ENCODE measurements at regions not wholly inside any gene's neighbourhood (a gene's known extent, or its start where the extent isn't known, plus 50 kb on each side); places are given as distances from the start of the nearest gene placed in this dataset.
"Not testable (repeated sequence)": the region's sequence is repeated elsewhere in the genome, so short reads cannot be mapped to it uniquely, and the experiment has no call there.

GRCh38 chr18:32868406-32868805 lies 95.6 kb upstream of the KLHL14 start:
- CTCF ChIA-PET (ENCODE audit: partially characterized antibody) = no interaction called here
- Mint-ChIP-seq H3K9me3 (peaks cover 0 to 8% (median 4%) of the 10 kb centered on the region in 8 donors), H3K4me1 (no peaks in the 10 kb centered on the region), H3K4me3 (no peak overlapping the region), H3K27me3 (no peaks in the 10 kb centered on the region), H3K36me3 (no peaks in the 10 kb centered on the region), H3K27ac (no peak overlapping the region)
- intact Hi-C loops (cut with micrococcal nuclease) = no loop called here
- Histone ChIP-seq H3K36me3 (ENCODE audit: insufficient read depth, low read length) (no peaks in the 10 kb centered on the region), H3K4me3 (ENCODE audit: low read length in 2 of 2) (no peak overlapping the region), H3K9me3 (ENCODE audit: control insufficient read depth in 1 of 2, low read length in 2 of 2) (no peaks in the 10 kb centered on the region), H3K4me1 (ENCODE audit: insufficient read depth, low read length) (no peaks in the 10 kb centered on the region), H3K27ac (ENCODE audit: low read depth, low read length) (no peak overlapping the region), H3K27me3 (ENCODE audit: insufficient read depth, low read length) (no peaks in the 10 kb centered on the region)
- DNase-seq = no peak
- POLR2A ChIA-PET (ENCODE audit: partially characterized antibody) = no interaction called here

- Histone ChIP-seq H3K4me3 (ENCODE audit: low read length in 2 of 2) (no peak overlapping the region), H3K9me3 (ENCODE audit: control insufficient read depth in 1 of 2, low read length in 2 of 2) (no peaks in the 10 kb centered on the region), H3K27me3 (ENCODE audit: insufficient read depth, low read length) (no peaks in the 10 kb centered on the region), H3K4me1 (ENCODE audit: insufficient read depth, low read length) (no peaks in the 10 kb centered on the region), H3K36me3 (ENCODE audit: insufficient read depth, low read length) (no peaks in the 10 kb centered on the region), H3K27ac (ENCODE audit: low read depth, low read length) (no peak overlapping the region)
- Mint-ChIP-seq H3K36me3 (no peaks in the 10 kb centered on the region), H3K9me3 (peaks cover 0 to 8% (median 5%) of the 10 kb centered on the region in 8 donors), H3K27ac (no peak overlapping the region), H3K27me3 (no peaks in the 10 kb centered on the region), H3K4me1 (no peaks in the 10 kb centered on the region), H3K4me3 (no peak overlapping the region)
- intact Hi-C loops (cut with micrococcal nuclease) = no loop called here
- POLR2A ChIA-PET (ENCODE audit: partially characterized antibody) = no interaction called here
- DNase-seq = no peak
- CTCF ChIA-PET (ENCODE audit: partially characterized antibody) = no interaction called here
Measured at GRCh38 chr18:32867936-32868335, 95.1 kb upstream of the KLHL14 start.

- Histone ChIP-seq H3K4me3 (ENCODE audit: low read length in 2 of 2) (no peak overlapping the region), H3K27ac (ENCODE audit: low read depth, low read length) (no peak overlapping the region), H3K9me3 (ENCODE audit: control insufficient read depth in 1 of 2, low read length in 2 of 2) (no peaks in the 10 kb centered on the region), H3K4me1 (ENCODE audit: insufficient read depth, low read length) (no peaks in the 10 kb centered on the region), H3K36me3 (ENCODE audit: insufficient read depth, low read length) (no peaks in the 10 kb centered on the region), H3K27me3 (ENCODE audit: insufficient read depth, low read length) (no peaks in the 10 kb centered on the region)
- H3K4me3 Mint-ChIP-seq = no peak overlapping the region
- intact Hi-C loops (cut with micrococcal nuclease) = no loop called here
- H3K36me3 Mint-ChIP-seq = no peaks in the 10 kb centered on the region
- DNase-seq = no peak
- no peaks in the 10 kb centered on the region for H3K4me1 Mint-ChIP-seq
- ChIA-PET CTCF (ENCODE audit: partially characterized antibody) (no interaction called here), POLR2A (ENCODE audit: partially characterized antibody) (no interaction called here)
- H3K27me3 Mint-ChIP-seq = no peaks in the 10 kb centered on the region
- H3K27ac Mint-ChIP-seq = no peak overlapping the region
- peaks cover 0 to 14% (median 6%) of the 10 kb centered on the region in 8 donors for H3K9me3 Mint-ChIP-seq
Measured at GRCh38 chr18:32867330-32867729, 94.5 kb upstream of the KLHL14 start.

- CTCF ChIA-PET (ENCODE audit: partially characterized antibody); H3K27me3 ChIP-seq (ENCODE audit: insufficient read depth, low read length); H3K9me3 ChIP-seq (ENCODE audit: control insufficient read depth in 1 of 2, low read length in 2 of 2); H3K4me3 ChIP-seq (ENCODE audit: low read length in 2 of 2); H3K27ac ChIP-seq (ENCODE audit: low read depth, low read length); intact Hi-C loops (cut with micrococcal nuclease); POLR2A ChIA-PET (ENCODE audit: partially characterized antibody); H3K27me3 Mint-ChIP-seq; H3K4me1 Mint-ChIP-seq; H3K36me3 Mint-ChIP-seq; H3K4me3 Mint-ChIP-seq; DNase-seq; H3K27ac Mint-ChIP-seq; H3K4me1 ChIP-seq (ENCODE audit: insufficient read depth, low read length); H3K36me3 ChIP-seq (ENCODE audit: insufficient read depth, low read length): not testable (repeated sequence)
- H3K9me3 Mint-ChIP-seq = peaks cover 0 to 14% (median 5%) of the 10 kb centered on the region in 8 donors
Measured at GRCh38 chr18:32862031-32862430, 89.2 kb upstream of the KLHL14 start.

- Mint-ChIP-seq H3K4me3 (no peak overlapping the region), H3K27me3 (no peaks in the 10 kb centered on the region), H3K36me3 (no peaks in the 10 kb centered on the region), H3K9me3 (peaks cover 0 to 13% (median 6%) of the 10 kb centered on the region in 8 donors), H3K4me1 (no peaks in the 10 kb centered on the region), H3K27ac (no peak overlapping the region)
- intact Hi-C loops (cut with micrococcal nuclease) = no loop called here
- no peaks in the 10 kb centered on the region for H3K27me3 ChIP-seq (ENCODE audit: insufficient read depth, low read length)
- H3K4me1 ChIP-seq (ENCODE audit: insufficient read depth, low read length) = no peaks in the 10 kb centered on the region
- H3K9me3 ChIP-seq (ENCODE audit: control insufficient read depth in 1 of 2, low read length in 2 of 2) = no peaks in the 10 kb centered on the region
- DNase-seq = no peak
- H3K36me3 ChIP-seq (ENCODE audit: insufficient read depth, low read length) = no peaks in the 10 kb centered on the region
- no peak overlapping the region for H3K27ac ChIP-seq (ENCODE audit: low read depth, low read length)
- no peak overlapping the region for H3K4me3 ChIP-seq (ENCODE audit: low read length in 2 of 2)
- ChIA-PET CTCF (ENCODE audit: partially characterized antibody) (no interaction called here), POLR2A (ENCODE audit: partially characterized antibody) (no interaction called here)
Measured at GRCh38 chr18:32851936-32852335, 79.1 kb upstream of the KLHL14 start.

- Histone ChIP-seq H3K4me3 (ENCODE audit: low read length in 2 of 2) (no peak overlapping the region), H3K4me1 (ENCODE audit: insufficient read depth, low read length) (no peaks in the 10 kb centered on the region), H3K36me3 (ENCODE audit: insufficient read depth, low read length) (no peaks in the 10 kb centered on the region), H3K27me3 (ENCODE audit: insufficient read depth, low read length) (no peaks in the 10 kb centered on the region), H3K27ac (ENCODE audit: low read depth, low read length) (no peak overlapping the region), H3K9me3 (ENCODE audit: control insufficient read depth in 1 of 2, low read length in 2 of 2) (no peaks in the 10 kb centered on the region)
- H3K9me3 Mint-ChIP-seq = peaks cover 0 to 11% (median 4%) of the 10 kb centered on the region in 8 donors
- H3K4me1 Mint-ChIP-seq = no peaks in the 10 kb centered on the region
- CTCF ChIA-PET (ENCODE audit: partially characterized antibody) = no interaction called here
- intact Hi-C loops (cut with micrococcal nuclease) = no loop called here
- no peak overlapping the region for H3K4me3 Mint-ChIP-seq
- H3K27ac Mint-ChIP-seq = no peak overlapping the region
- no peaks in the 10 kb centered on the region for H3K36me3 Mint-ChIP-seq
- DNase-seq = no peak
- no peaks in the 10 kb centered on the region for H3K27me3 Mint-ChIP-seq
- POLR2A ChIA-PET (ENCODE audit: partially characterized antibody) = no interaction called here
Measured at GRCh38 chr18:32848826-32849225, 76.0 kb upstream of the KLHL14 start.

- H3K27me3 ChIP-seq (ENCODE audit: insufficient read depth, low read length) = no peaks in the 10 kb centered on the region
- H3K4me1 ChIP-seq (ENCODE audit: insufficient read depth, low read length) = no peaks in the 10 kb centered on the region
- CTCF ChIA-PET (ENCODE audit: partially characterized antibody) = no interaction called here
- intact Hi-C loops (cut with micrococcal nuclease) = no loop called here
- Mint-ChIP-seq H3K36me3 (no peaks in the 10 kb centered on the region), H3K27ac (no peak overlapping the region), H3K4me3 (no peak overlapping the region), H3K9me3 (peaks cover 0 to 11% (median 4%) of the 10 kb centered on the region in 8 donors), H3K4me1 (no peaks in the 10 kb centered on the region), H3K27me3 (no peaks in the 10 kb centered on the region)
- no peak overlapping the region for H3K4me3 ChIP-seq (ENCODE audit: low read length in 2 of 2)
- H3K9me3 ChIP-seq (ENCODE audit: control insufficient read depth in 1 of 2, low read length in 2 of 2) = no peaks in the 10 kb centered on the region
- no peak for DNase-seq
- POLR2A ChIA-PET (ENCODE audit: partially characterized antibody) = no interaction called here
- no peak overlapping the region for H3K27ac ChIP-seq (ENCODE audit: low read depth, low read length)
- no peaks in the 10 kb centered on the region for H3K36me3 ChIP-seq (ENCODE audit: insufficient read depth, low read length)
Measured at GRCh38 chr18:32847691-32848090, 74.9 kb upstream of the KLHL14 start.

- Histone ChIP-seq H3K4me3 (ENCODE audit: low read length in 2 of 2) (no peak overlapping the region), H3K4me1 (ENCODE audit: insufficient read depth, low read length) (no peaks in the 10 kb centered on the region), H3K27ac (ENCODE audit: low read depth, low read length) (no peak overlapping the region), H3K9me3 (ENCODE audit: control insufficient read depth in 1 of 2, low read length in 2 of 2) (no peaks in the 10 kb centered on the region), H3K27me3 (ENCODE audit: insufficient read depth, low read length) (no peaks in the 10 kb centered on the region), H3K36me3 (ENCODE audit: insufficient read depth, low read length) (no peaks in the 10 kb centered on the region)
- no peak overlapping the region for H3K4me3 Mint-ChIP-seq
- ChIA-PET POLR2A (ENCODE audit: partially characterized antibody) (no interaction called here), CTCF (ENCODE audit: partially characterized antibody) (no interaction called here)
- DNase-seq = no peak
- H3K27ac Mint-ChIP-seq = no peak overlapping the region
- no peaks in the 10 kb centered on the region for H3K27me3 Mint-ChIP-seq
- no peaks in the 10 kb centered on the region for H3K36me3 Mint-ChIP-seq
- no peaks in the 10 kb centered on the region for H3K4me1 Mint-ChIP-seq
- peaks cover 0 to 11% (median 4%) of the 10 kb centered on the region in 8 donors for H3K9me3 Mint-ChIP-seq
- intact Hi-C loops (cut with micrococcal nuclease) = no loop called here
Measured at GRCh38 chr18:32846896-32847295, 74.1 kb upstream of the KLHL14 start.

All from CD4-positive, alpha-beta memory T cell (primary cell).